IMR-90 (cell line): ENCODE measurements at regions not wholly inside any gene's neighbourhood (a gene's known extent, or its start where the extent isn't known, plus 50 kb on each side); places are given as distances from the start of the nearest gene placed in this dataset.

Source experiments
- ATAC-seq: fragments of 200-7000 bp; cut with Tn5 transposase; 2 replicates; pipeline ENCODE4 v1.9.1; 2020; ENCODE audit warnings: low read depth, mild to moderate bottlenecking, moderate library complexity
- BruUV-seq: library from RNA; stranded (reverse); fragments of 400-500 nt; replicated peaks from 2 replicates; lab custom pipeline; 2021; lab: Mats Ljungman, UMichigan
- CTCF ChIA-PET: fragments of 300-600 bp; formaldehyde crosslinking; extraction: SDS; loops from one replicate; lab custom pipeline; 2021; ENCODE audit warnings: antibody characterized with exemption; lab: Yijun Ruan, JAX
- POLR2A ChIA-PET: fragments of 300-600 bp; sonication (Branson Sonifier 250); formaldehyde crosslinking; loops from one replicate; lab custom pipeline; 2022; ENCODE audit warnings: antibody characterized with exemption; ENCODE audit not compliant: unreplicated experiment; lab: Charles Lee
- DNase-seq: peaks from one replicate; pipeline ENCODE4 v3.0.0; 2013
- H2AFZ ChIP-seq: replicated peaks from 2 replicates; pipeline ENCODE3; 2013; ENCODE audit warnings: low read length, mild to moderate bottlenecking; ENCODE audit not compliant: poor library complexity
- H2AK5ac ChIP-seq: 2 replicates; pipeline ENCODE4 v1.6.1; 2013; ENCODE audit warnings: low read depth, low read length, inconsistent platforms
- H2AK9ac ChIP-seq: replicated peaks from 2 replicates; pipeline ENCODE3; 2013; ENCODE audit warnings: mild to moderate bottlenecking, low read depth, low read length, moderate library complexity; ENCODE audit not compliant: poor library complexity
- H2BK120ac ChIP-seq: 2 replicates; pipeline ENCODE4 v1.6.1; 2013; ENCODE audit warnings: low read depth, low read length, inconsistent platforms
- H2BK15ac ChIP-seq: 3 replicates; pipeline ENCODE4 v1.6.1; 2013; ENCODE audit warnings: low read depth, low read length, inconsistent platforms
- H2BK20ac ChIP-seq: 2 replicates; pipeline ENCODE4 v1.6.1; 2013; ENCODE audit warnings: low read depth, mild to moderate bottlenecking, inconsistent platforms, low read length, moderate library complexity
- H2BK5ac ChIP-seq: 2 replicates; pipeline ENCODE4 v1.6.1; 2013; ENCODE audit warnings: mild to moderate bottlenecking, low read depth, low read length, inconsistent platforms; ENCODE audit not compliant: poor library complexity, severe bottlenecking
- H3K14ac ChIP-seq: replicated peaks from 2 replicates; pipeline ENCODE4 v1.6.1; 2013; ENCODE audit warnings: low read depth, low read length, inconsistent platforms
- H3K18ac ChIP-seq: 2 replicates; pipeline ENCODE4 v1.6.1; 2013; ENCODE audit warnings: low read depth, low read length, control low read depth
- H3K23ac ChIP-seq: 2 replicates; pipeline ENCODE4 v1.6.1; 2013; ENCODE audit warnings: low read depth, low read length, inconsistent platforms
- H3K27ac ChIP-seq: 2 replicates; pipeline ENCODE4 v1.5.1; 2013; ENCODE audit warnings: mild to moderate bottlenecking, control low read depth, low read length; ENCODE audit not compliant: insufficient read depth
- H3K27me3 ChIP-seq: 2 replicates; pipeline ENCODE4 v1.6.1; 2013; ENCODE audit warnings: low read length; ENCODE audit not compliant: control insufficient read depth, insufficient read depth
- H3K36me3 ChIP-seq: 2 replicates; pipeline ENCODE4 v1.6.1; 2013; ENCODE audit warnings: low read length, mixed read lengths; ENCODE audit not compliant: control insufficient read depth, insufficient read depth
- H3K4ac ChIP-seq: 2 replicates; pipeline ENCODE4 v1.6.1; 2013; ENCODE audit warnings: low read depth, low read length, inconsistent platforms
- H3K4me1 ChIP-seq: 2 replicates; pipeline ENCODE4 v1.6.1; 2013; ENCODE audit warnings: low read length, mixed read lengths; ENCODE audit not compliant: control insufficient read depth, insufficient read depth
- H3K4me2 ChIP-seq: 2 replicates; pipeline ENCODE4 v1.6.1; 2013; ENCODE audit warnings: low read depth, mild to moderate bottlenecking, control low read depth, low read length, moderate library complexity
- H3K4me3 ChIP-seq: 2 replicates; pipeline ENCODE4 v1.5.1; 2013; ENCODE audit warnings: low read depth, mild to moderate bottlenecking, control low read depth, low read length, moderate library complexity; ENCODE audit not compliant: insufficient read depth
- H3K56ac ChIP-seq: 2 replicates; pipeline ENCODE4 v1.6.1; 2013; ENCODE audit warnings: low read length, inconsistent platforms; ENCODE audit not compliant: insufficient read depth; ENCODE audit errors: extremely low read depth
- H3K79me1 ChIP-seq, 2 experiments: 2 replicates each; pipeline ENCODE4 v1.6.1; 2013; ENCODE audit warnings: low read length in 2 of 2, inconsistent platforms in 1 of 2, low read depth in 1 of 2
- H3K9ac ChIP-seq: 2 replicates; pipeline ENCODE4 v1.6.1; 2013; ENCODE audit warnings: low read depth, low read length, control low read depth
- H3K9me1 ChIP-seq: 2 replicates; pipeline ENCODE4 v1.6.1; 2013; ENCODE audit warnings: low read length, inconsistent platforms; ENCODE audit not compliant: insufficient read depth
- H3K9me3 ChIP-seq: 2 replicates; pipeline ENCODE4 v1.6.1; 2013; ENCODE audit warnings: low read length; ENCODE audit not compliant: control insufficient read depth, insufficient read depth
- H4K20me1 ChIP-seq: 2 replicates; pipeline ENCODE4 v1.6.1; 2013; ENCODE audit warnings: low read length, inconsistent platforms; ENCODE audit not compliant: insufficient read depth
- H4K5ac ChIP-seq: 2 replicates; pipeline ENCODE4 v1.6.1; 2013; ENCODE audit warnings: mild to moderate bottlenecking, low read depth, low read length, control low read depth
- H4K8ac ChIP-seq, 2 experiments: 2 replicates each; pipeline ENCODE4 v1.6.1; 2013; ENCODE audit warnings: low read depth in 2 of 2, low read length in 2 of 2, control low read depth in 1 of 2, inconsistent platforms in 1 of 2
- H4K91ac ChIP-seq: 2 replicates; pipeline ENCODE4 v1.6.1; 2013; ENCODE audit warnings: low read depth, low read length, inconsistent platforms; ENCODE audit not compliant: insufficient read depth
- BHLHE40 ChIP-seq: fragments of 150-350 bp; IDR thresholded peaks from 2 replicates; pipeline ENCODE4 v1.6.1; 2016; ENCODE audit warnings: mild to moderate bottlenecking, low read depth, low read length
- CEBPB ChIP-seq: IDR thresholded peaks from 2 replicates; pipeline ENCODE4 v1.6.1; 2012; ENCODE audit warnings: low read depth, low read length, improper control_type of control experiment
- CHD1 ChIP-seq: IDR thresholded peaks from 2 replicates; pipeline ENCODE4 v1.6.1; 2012; ENCODE audit warnings: low read depth, low read length, improper control_type of control experiment
- FOS ChIP-seq: fragments of 150-350 bp; IDR thresholded peaks from 2 replicates; pipeline ENCODE4 v1.6.1; 2016; ENCODE audit warnings: low read depth, low read length
- MAFK ChIP-seq: IDR thresholded peaks from 2 replicates; pipeline ENCODE4 v1.6.1; 2012; ENCODE audit warnings: low read depth, low read length, improper control_type of control experiment
- MAZ ChIP-seq: IDR thresholded peaks from 2 replicates; pipeline ENCODE4 v1.6.1; 2012; ENCODE audit warnings: low read depth, mild to moderate bottlenecking, low read length, improper control_type of control experiment, moderate library complexity, borderline replicate concordance
- MXI1 ChIP-seq: IDR thresholded peaks from 2 replicates; pipeline ENCODE4 v1.6.1; 2012; ENCODE audit warnings: low read depth, mild to moderate bottlenecking, low read length, moderate library complexity, borderline replicate concordance
- NFE2L2 ChIP-seq: fragments of 150-350 bp; IDR thresholded peaks from 2 replicates; pipeline ENCODE4 v1.6.1; 2016; ENCODE audit warnings: low read depth, mild to moderate bottlenecking, low read length
- POLR2A ChIP-seq: IDR thresholded peaks from 2 replicates; pipeline ENCODE4 v1.6.1; 2012; ENCODE audit warnings: mild to moderate bottlenecking, low read depth, low read length
- RAD21 ChIP-seq: IDR thresholded peaks from 2 replicates; pipeline ENCODE4 v1.6.1; 2012; ENCODE audit warnings: low read length, improper control_type of control experiment
- RCOR1 ChIP-seq: IDR thresholded peaks from 2 replicates; pipeline ENCODE4 v1.6.1; 2012; ENCODE audit warnings: mild to moderate bottlenecking, low read length, improper control_type of control experiment; ENCODE audit not compliant: insufficient replicate concordance
- RFX5 ChIP-seq: IDR thresholded peaks from 2 replicates; pipeline ENCODE4 v1.8.0; 2012; ENCODE audit warnings: low read depth, mild to moderate bottlenecking, low read length, moderate library complexity
- SMC3 ChIP-seq: fragments of 150-350 bp; IDR thresholded peaks from 2 replicates; pipeline ENCODE4 v1.6.1; 2016; ENCODE audit warnings: low read depth, mild to moderate bottlenecking, antibody characterized with exemption, low read length, moderate library complexity
- WGBS, 2 experiments: methylation state at CpG; one replicate each; pipeline versions ENCODE4 v1.1.5 to v1.1.7; 2013; ENCODE audit warnings: missing lambda C conversion rate in 2 of 2; ENCODE audit not compliant: insufficient read length in 1 of 2; ENCODE audit errors: extremely low coverage in 2 of 2; 5-methylcytosine and 5-hydroxymethylcytosine counted together
- dilution Hi-C: fragments of 300-500 bp; cut with HindIII; formaldehyde crosslinking; loops from one replicate; pipeline ENCODE4 v1.14.3; 2018; ENCODE audit warnings: low sequenced_read_pairs; ENCODE audit not compliant: unreplicated experiment
- in situ Hi-C: fragments of 300-500 bp; cut with MboI; formaldehyde crosslinking; loops from 3 replicates; pipeline ENCODE4 v1.14.3; 2019; ENCODE audit warnings: low sequenced_read_pairs, inconsistent platforms, mixed read lengths
- intact Hi-C: fragments of 100-400 bp; cut with micrococcal nuclease; formaldehyde crosslinking; loops from 2 replicates; pipeline ENCODE4 v1.10.0; 2022
- TF ChIP-seq, protein P1 (sequence below): conservative IDR thresholded peaks from 2 replicates; pipeline ENCODE4 v1.5.1; 2012; ENCODE audit warnings: mild to moderate bottlenecking, low read depth, low read length, improper control_type of control experiment
- TF ChIP-seq, protein P2 (sequence below): fragments of 150-350 bp; IDR thresholded peaks from 2 replicates; pipeline ENCODE4 v1.6.1; 2017; ENCODE audit warnings: mild to moderate bottlenecking, antibody characterized with exemption, low read length, low read depth
- TF ChIP-seq, protein P3 (sequence below): fragments of 150-350 bp; IDR thresholded peaks from 2 replicates; pipeline ENCODE4 v1.6.1; 2016; ENCODE audit warnings: low read depth, mild to moderate bottlenecking, low read length, moderate library complexity, borderline replicate concordance

DNA sequence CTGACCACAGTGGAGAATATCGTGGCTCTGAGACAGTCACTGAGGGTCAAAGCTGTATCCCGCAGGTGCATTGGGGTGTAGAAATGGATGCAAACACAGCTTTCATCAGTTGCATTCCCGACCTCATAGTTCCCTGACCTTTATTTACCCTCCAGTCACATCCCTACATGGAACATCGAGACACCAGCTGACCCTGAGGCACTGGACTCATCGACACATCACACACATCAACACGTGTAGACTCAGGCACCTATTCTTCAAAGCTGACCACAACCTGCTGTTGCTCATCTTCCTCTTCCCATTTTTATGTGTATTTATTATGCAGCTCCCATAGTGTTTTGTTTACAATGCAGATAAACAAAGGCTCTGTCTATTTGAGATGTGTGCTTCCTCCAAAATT, 396.9 kb upstream of the NRP1 start:
- Histone ChIP-seq H3K36me3 (no peaks in the 10 kb centered on the region), H4K91ac (no peak overlapping the region), H3K9me3 (peaks cover 6% of the 10 kb centered on the region; the same call in 1 of the 2 replicates), H4K20me1 (no peaks in the 10 kb centered on the region), H3K4me3 (no peak overlapping the region), H3K4ac (no peak overlapping the region), H4K8ac (no peak overlapping the region), H3K79me1 (no peaks in the 10 kb centered on the region), H3K9me1 (no peaks in the 10 kb centered on the region), H3K18ac (no peak overlapping the region), H2BK20ac (no peak overlapping the region), H4K5ac (no peak overlapping the region), H2AFZ (no peak overlapping the region), H2BK5ac (no peak overlapping the region), H3K27ac (no peak overlapping the region), H3K9ac (no peak overlapping the region), H3K23ac (no peak overlapping the region), H2BK120ac (no peak overlapping the region), H3K14ac (no peak overlapping the region), H3K4me2 (no peak overlapping the region), H2AK5ac (no peak overlapping the region), H3K56ac (no peak overlapping the region), H3K4me1 (0 out of 2 replicates have a peak, but pooled peaks cover 2% of the 10 kb centered on the region), H3K27me3 (peaks cover 20% of the 10 kb centered on the region), H2BK15ac (no peak overlapping the region), H2AK9ac (no peak overlapping the region)
- in situ Hi-C loops (no loop called here), dilution Hi-C loops (no loop called here), intact Hi-C loops (no loop called here)
- no TSS peak for BruUV-seq
- CTCF ChIA-PET, result no interaction called here
- ATAC-seq (no peak), DNase-seq (no peak)
- WGBS, 2 experiments, result no CpG with 5 or more reads among the region's 6 CpGs
- TF ChIP-seq RCOR1, result no peak
- no peak for TF ChIP-seq MXI1
- TF ChIP-seq, protein P1, sequence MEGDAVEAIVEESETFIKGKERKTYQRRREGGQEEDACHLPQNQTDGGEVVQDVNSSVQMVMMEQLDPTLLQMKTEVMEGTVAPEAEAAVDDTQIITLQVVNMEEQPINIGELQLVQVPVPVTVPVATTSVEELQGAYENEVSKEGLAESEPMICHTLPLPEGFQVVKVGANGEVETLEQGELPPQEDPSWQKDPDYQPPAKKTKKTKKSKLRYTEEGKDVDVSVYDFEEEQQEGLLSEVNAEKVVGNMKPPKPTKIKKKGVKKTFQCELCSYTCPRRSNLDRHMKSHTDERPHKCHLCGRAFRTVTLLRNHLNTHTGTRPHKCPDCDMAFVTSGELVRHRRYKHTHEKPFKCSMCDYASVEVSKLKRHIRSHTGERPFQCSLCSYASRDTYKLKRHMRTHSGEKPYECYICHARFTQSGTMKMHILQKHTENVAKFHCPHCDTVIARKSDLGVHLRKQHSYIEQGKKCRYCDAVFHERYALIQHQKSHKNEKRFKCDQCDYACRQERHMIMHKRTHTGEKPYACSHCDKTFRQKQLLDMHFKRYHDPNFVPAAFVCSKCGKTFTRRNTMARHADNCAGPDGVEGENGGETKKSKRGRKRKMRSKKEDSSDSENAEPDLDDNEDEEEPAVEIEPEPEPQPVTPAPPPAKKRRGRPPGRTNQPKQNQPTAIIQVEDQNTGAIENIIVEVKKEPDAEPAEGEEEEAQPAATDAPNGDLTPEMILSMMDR, result no peak
- TF ChIP-seq RAD21, result no peak
- TF ChIP-seq POLR2A, result no peak
- TF ChIP-seq, protein P2, sequence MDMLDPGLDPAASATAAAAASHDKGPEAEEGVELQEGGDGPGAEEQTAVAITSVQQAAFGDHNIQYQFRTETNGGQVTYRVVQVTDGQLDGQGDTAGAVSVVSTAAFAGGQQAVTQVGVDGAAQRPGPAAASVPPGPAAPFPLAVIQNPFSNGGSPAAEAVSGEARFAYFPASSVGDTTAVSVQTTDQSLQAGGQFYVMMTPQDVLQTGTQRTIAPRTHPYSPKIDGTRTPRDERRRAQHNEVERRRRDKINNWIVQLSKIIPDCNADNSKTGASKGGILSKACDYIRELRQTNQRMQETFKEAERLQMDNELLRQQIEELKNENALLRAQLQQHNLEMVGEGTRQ, result no peak
- TF ChIP-seq CHD1, result no peak
- no peak for TF ChIP-seq RFX5
- TF ChIP-seq CEBPB, result no peak
- TF ChIP-seq SMC3, result no peak
- no peak for TF ChIP-seq BHLHE40
- TF ChIP-seq FOS, result no peak
- TF ChIP-seq, protein P3, sequence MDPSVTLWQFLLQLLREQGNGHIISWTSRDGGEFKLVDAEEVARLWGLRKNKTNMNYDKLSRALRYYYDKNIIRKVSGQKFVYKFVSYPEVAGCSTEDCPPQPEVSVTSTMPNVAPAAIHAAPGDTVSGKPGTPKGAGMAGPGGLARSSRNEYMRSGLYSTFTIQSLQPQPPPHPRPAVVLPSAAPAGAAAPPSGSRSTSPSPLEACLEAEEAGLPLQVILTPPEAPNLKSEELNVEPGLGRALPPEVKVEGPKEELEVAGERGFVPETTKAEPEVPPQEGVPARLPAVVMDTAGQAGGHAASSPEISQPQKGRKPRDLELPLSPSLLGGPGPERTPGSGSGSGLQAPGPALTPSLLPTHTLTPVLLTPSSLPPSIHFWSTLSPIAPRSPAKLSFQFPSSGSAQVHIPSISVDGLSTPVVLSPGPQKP, result no peak
- no peak for TF ChIP-seq NFE2L2
- TF ChIP-seq MAFK, result no peak
- no peak for TF ChIP-seq MAZ
- POLR2A ChIA-PET, result no interaction called here
